Stimulated activated CD4-positive, alpha-beta T cell treated with anti-CD3 and anti-CD28 coated beads, Interleukin-15, amount 100 ng/mL, for 1 hour (primary cell): ENCODE measurements at regions not wholly inside any gene's neighbourhood (a gene's known extent, or its start where the extent isn't known, plus 50 kb on each side); places are given as distances from the start of the nearest gene placed in this dataset.
"Not testable (repeated sequence)": the region's sequence is repeated elsewhere in the genome, so short reads cannot be mapped to it uniquely, and the experiment has no call there.

Experiments
- DNase-seq, 2 donors: peaks; one replicate each; pipeline ENCODE4 v3.0.0-alpha.2; 2020; ENCODE audit warnings: low read depth in 1 of 2, low spot score in 1 of 2

DNA sequence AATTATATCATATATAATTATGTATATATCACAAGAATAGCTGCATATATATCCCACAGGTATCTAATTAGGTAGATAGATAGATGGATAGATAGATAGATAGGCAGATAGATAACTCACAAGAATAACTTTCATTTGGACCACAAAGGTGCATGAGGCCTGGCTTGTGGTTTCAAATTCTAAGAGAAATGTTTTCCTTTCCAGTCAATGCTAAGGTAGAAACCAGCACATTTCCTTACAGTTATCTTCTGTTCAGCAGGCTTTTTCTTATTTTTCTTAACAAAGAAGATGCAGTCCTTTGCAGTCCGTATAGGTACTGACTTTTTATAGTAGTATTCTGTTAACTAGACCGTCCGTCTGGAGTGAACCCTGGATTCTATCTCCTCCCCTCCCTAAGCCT, 152.9 kb upstream of the ANKFN1 start:
- no peak for DNase-seq

GRCh38 chr17:56002656-56003055, 150.6 kb upstream of the ANKFN1 start:
- DNase-seq, result not testable (repeated sequence)

- DNase-seq, result no peak
Observed at GRCh38 chr17:56009795-56010651, 143.3 kb upstream of the ANKFN1 start.

DNA sequence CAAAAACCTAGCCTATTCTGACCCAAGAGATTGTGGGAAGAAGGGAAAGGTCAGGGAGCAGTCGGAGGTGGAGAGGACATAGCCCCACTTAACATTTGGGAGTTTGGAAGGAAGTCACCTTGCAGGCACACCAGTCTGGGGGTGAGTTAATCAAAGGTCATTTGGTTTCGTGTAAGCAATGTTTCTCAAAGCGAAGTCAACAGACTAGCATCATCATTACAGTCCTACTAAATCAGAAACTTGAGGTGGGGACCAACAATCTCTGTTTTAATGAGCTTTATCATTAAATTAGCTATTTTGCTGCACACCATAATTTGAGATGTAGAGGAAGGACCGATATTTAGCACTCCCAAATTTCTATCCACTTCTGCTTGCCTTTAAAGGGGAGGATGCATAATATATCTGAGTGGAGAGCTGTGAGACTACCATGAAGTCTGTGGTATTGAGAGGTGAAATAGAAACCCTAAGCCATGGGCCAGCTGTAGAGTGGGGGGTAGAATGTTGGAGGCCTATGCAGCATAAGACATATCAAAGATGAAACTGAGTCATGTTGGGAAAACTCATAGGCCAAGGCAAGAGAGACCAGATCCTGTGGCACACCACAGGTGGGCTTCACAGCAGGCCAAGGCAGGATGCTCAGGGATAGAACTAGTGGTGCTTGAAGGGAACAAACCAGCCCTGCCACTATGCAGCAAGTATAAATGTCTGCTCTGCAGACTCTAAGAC, 141.7 kb upstream of the ANKFN1 start:
- DNase-seq, result no peak

- no peak for DNase-seq
Observed at GRCh38 chr17:56018211-56018610, 135.1 kb upstream of the ANKFN1 start.

GRCh38 chr17:56020369-56020768, 132.9 kb upstream of the ANKFN1 start:
- no peak for DNase-seq

DNA sequence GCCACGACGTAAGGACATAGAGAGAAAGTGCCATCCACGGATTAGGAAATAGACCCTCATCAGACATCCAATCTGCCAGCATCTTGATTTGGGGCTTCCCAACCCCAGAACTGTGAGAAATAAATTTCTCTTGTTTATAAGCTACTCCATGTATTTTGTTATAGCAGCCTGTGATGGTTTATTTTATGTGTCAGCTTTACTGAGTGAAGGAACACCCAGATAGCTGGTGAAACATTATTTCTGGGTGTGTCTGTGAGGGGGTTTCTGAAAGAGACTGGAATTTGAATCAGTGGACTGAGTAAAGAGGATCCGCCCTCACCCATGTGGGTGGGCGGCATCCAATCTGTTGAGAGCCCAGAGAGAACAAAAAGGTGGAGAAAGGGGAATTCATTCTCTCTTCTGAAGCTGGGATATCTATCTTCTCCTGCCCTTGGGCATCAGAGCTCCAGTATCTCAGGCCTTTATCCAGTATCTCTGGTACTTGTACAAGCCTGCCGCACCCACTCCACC, 131.5 kb upstream of the ANKFN1 start:
- DNase-seq, result no peak

- DNase-seq, result no peak
Observed at GRCh38 chr17:56023851-56024250, 129.4 kb upstream of the ANKFN1 start.

DNA sequence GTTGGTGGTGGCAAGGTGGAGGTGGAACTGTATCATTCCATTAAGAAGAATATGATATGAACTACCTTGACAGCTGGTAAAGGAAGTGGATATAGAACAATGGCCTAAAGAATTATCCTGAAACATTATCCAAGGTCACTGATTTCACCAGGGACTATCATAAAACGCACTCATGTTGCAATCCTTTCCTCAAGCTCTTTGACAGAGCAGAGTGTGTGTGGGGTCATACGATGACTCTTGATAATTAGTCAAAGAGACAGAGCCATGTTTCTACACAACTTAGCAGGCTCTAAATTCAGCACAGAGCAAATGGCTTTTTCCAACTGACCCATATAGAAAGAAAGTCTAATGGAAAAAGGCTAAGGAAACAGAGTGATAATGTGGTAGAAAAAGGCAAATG, 126.4 kb upstream of the ANKFN1 start:
- no peak for DNase-seq

DNA sequence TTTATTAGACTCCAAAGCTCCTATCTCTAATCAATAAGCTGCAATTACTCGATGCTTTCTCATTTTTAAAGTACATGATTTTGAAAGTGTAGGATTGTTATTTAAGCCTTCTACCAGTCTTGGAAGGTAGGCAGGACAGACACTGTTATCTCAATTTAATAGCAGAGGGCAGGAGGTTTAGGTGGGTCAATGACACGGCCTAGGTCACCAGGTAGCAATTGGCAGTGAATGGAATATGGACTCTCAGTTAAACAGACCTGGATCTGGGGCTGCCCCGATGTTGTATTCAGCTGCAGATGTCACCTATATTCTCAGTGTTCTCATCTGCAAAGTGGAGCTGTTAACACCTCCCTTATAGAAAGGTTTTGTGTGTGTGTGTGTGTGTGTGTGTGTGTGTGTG, 124.4 kb upstream of the ANKFN1 start:
- DNase-seq, result no peak

DNA sequence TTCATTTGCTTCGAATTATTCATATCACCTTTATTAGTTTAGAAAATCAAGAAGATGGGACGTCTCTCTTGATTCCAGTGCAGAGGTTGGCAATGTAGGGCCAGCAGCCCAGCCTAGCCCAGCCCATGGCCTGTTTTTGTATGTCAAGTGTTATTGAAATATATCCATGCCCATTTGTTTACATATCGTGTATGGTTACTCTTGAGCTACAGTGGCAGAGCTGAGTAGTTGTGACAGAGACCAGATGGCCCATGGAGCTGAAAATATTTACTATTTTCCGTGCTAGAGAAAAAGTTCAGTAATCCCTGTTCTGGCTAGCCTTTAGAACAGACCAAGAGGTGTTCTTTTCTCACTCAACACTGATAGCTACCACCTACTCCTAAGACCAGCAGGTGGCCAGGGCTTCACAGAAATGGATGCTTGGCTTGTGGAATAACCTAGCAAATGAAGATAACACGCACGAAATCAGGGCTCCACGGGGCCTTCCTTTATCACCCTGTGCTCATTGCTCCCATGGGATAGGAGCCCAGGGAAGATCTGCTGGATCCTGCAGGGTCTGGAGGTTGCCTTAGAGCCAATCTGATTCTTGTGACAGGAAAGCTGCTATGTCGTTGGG, 123.2 kb upstream of the ANKFN1 start:
- no peak for DNase-seq

DNA sequence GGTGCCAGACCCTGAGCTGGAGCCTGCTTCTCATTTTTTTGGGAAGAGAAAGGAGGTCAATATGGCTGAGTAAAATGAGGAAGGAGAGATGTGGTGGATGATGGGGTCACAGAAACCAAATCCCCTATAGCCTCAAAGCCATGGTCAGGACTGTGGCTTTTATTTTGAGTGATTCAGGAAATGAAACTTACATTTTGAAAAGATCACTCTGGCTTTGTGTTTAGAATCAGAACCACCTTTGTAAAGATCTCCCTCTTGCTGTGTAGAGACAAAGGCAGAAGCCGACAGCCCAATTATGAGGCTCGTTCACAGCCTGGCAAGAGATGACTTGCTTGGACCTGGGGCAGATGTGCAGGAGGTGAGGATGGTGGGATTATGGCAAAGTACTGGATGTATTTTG, 121.6 kb upstream of the ANKFN1 start:
- DNase-seq, result no peak

- DNase-seq, result no peak
Observed at GRCh38 chr17:56034197-56034635, 119.1 kb upstream of the ANKFN1 start.

- no peak for DNase-seq
Observed at GRCh38 chr17:56038131-56038530, 115.1 kb upstream of the ANKFN1 start.

- DNase-seq, result no peak
Observed at GRCh38 chr17:56045872-56046271, 107.4 kb upstream of the ANKFN1 start.

DNA sequence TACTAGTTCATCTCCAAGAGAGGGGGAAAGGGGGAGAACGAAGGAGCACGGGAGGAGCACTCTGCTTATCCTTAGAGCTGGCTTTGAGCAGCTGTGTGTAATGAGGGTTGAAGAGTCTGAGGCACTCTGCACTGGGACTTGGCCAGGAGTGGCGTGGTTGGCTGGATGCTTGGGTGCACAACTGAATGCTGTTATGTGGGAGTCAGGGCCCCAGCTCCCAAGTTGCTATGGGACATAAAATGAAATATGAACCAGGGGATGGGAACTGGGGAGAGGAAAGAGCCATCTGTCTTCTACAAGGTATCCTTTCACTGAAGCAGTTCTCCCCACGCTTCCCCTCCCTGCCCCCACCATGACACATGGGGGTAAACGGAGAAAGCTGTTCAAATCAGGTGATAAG, 105.9 kb upstream of the ANKFN1 start:
- DNase-seq, result no peak

DNA sequence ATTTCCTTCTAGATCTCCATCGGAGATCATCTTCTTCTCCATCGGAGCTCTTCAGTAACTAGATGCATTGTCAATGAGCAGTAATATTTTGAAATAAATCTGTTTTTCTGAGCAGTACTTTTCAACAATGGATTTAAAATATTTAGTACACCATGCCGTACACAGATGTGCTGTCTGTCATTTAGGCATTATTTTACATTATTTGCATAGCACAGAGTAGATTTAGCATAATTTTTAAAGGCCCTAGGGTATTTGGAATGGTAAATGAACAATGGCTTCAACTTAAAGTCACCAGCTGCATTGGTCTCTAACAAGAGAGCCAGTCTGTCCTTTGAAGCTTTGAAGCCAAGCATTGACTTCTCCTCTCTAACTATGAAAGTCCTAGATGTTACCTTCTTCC, 95.4 kb upstream of the ANKFN1 start:
- DNase-seq, result no peak

GRCh38 chr17:56064506-56064905, 88.8 kb upstream of the ANKFN1 start:
- DNase-seq, result no peak

DNA sequence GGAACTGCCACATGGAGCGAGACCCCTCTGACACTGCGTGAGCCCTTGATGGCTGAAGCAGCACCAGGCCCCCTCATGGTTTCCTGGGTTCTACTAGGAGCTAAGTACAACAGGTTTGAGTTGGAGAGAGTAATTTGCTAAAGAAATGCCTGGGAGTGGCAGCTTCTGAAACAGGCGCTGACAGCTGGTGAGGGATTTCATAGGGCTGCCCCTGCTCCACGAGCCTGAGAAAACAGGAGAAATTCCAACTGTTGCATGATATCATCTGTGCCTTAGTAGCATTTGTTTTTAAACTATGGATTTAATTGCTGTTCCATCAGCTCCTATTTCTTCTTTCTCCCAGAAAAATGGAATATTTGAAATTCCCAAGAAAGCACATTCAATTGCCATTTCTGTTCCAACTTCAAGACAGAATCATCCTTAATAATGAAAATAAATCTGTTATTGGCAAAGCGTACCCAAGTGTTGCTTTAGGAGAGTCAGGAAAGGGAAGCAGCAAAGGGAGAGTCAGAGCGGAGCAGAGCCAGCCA, 78.8 kb upstream of the ANKFN1 start:
- no peak for DNase-seq

DNA sequence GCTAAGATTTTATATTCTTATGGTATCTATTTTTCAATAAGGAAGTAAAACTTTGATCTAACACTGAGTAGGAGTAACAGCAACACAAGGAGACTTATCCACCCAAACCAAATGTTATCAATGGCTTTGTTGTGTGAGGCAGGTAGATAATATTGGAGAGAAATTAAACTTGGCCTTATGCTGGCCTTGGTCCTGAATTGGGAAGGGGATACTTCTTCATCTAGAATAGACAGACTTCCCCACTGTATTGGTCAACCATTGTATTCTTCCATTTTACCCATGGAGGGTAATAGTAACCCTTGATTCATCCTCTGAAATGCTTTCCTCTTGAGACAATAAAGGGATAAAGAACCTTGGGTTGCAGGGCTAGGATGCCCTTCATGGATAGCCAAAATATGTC, 76.3 kb upstream of the ANKFN1 start:
- DNase-seq, result no peak

DNA sequence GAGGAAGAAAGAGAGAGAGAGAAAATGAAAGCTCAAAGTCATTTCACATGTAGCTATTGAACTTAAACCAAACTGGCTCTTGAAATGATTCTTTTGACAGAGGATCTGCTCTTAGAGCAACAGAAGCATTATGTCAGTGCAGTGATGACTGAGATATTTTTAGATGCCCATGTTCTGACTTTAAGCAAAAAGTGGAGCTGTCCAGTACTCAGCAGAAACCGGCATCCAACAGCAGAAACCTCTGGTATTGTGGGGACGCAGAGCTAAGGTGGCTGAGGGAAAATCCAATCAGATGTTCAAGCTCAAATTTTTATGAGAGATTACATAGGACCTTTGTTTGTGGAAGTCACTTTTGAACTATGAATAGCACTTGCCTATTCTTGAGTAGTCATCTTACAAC, 69.8 kb upstream of the ANKFN1 start:
- DNase-seq, result no peak
